Fibroblast of lung (primary cell): ENCODE measurements at regions not wholly inside any gene's neighbourhood (a gene's known extent, or its start where the extent isn't known, plus 50 kb on each side); places are given as distances from the start of the nearest gene placed in this dataset.

Source experiments
- DNase-seq, 2 donors: peaks; one replicate each; pipeline versions ENCODE4 v3.0.0 to v3.0.0-alpha.2; 2010; ENCODE audit warnings: low read depth in 2 of 2
- H2AFZ ChIP-seq: 2 replicates; pipeline ENCODE4 v1.5.1; 2012; ENCODE audit warnings: low read length, control low read depth, inconsistent platforms
- H3K27ac ChIP-seq: 2 replicates; pipeline ENCODE4 v1.5.1; 2011; ENCODE audit warnings: low read length, control low read depth; ENCODE audit not compliant: insufficient read depth
- H3K27me3 ChIP-seq: 2 replicates; pipeline ENCODE4 v1.5.1; 2011; ENCODE audit warnings: mild to moderate bottlenecking, low read length; ENCODE audit not compliant: control insufficient read depth, insufficient read depth
- H3K36me3 ChIP-seq: 2 replicates; pipeline ENCODE4 v1.5.1; 2011; ENCODE audit warnings: low read length; ENCODE audit not compliant: control insufficient read depth, insufficient read depth
- H3K4me1 ChIP-seq: 2 replicates; pipeline ENCODE4 v1.5.1; 2011; ENCODE audit warnings: low read length; ENCODE audit not compliant: control insufficient read depth, insufficient read depth; ENCODE audit errors: extremely low read depth
- H3K4me2 ChIP-seq: 2 replicates; pipeline ENCODE4 v1.5.1; 2011; ENCODE audit warnings: low read length, control low read depth; ENCODE audit not compliant: insufficient read depth; ENCODE audit errors: extremely low read depth
- H3K4me3 ChIP-seq, 4 experiments: fragments of 200-600 bp in 1 of 4; sonication (generic) in 1 of 4; replicated peaks in 1 of 4; 2 replicates each; pipeline ENCODE4 v1.5.1; 2011 to 2016; ENCODE audit warnings: low read length in 4 of 4, low read depth in 3 of 4, mild to moderate bottlenecking in 3 of 4, control low read depth in 2 of 4, inconsistent platforms in 1 of 4, mixed read lengths in 1 of 4; ENCODE audit not compliant: insufficient read depth in 1 of 4; ENCODE audit errors: control extremely low read depth in 1 of 4
- H3K79me2 ChIP-seq: 2 replicates; pipeline ENCODE4 v1.5.1; 2012; ENCODE audit warnings: mild to moderate bottlenecking, low read length, inconsistent platforms; ENCODE audit not compliant: control insufficient read depth, insufficient read depth
- H3K9ac ChIP-seq: 2 replicates; pipeline ENCODE4 v1.5.1; 2011; ENCODE audit warnings: mild to moderate bottlenecking, low read length, control low read depth; ENCODE audit not compliant: insufficient read depth
- H3K9me3 ChIP-seq: 2 replicates; pipeline ENCODE4 v1.5.1; 2012; ENCODE audit warnings: low read depth, low read length; ENCODE audit not compliant: control insufficient read depth, insufficient read depth
- H4K20me1 ChIP-seq: 2 replicates; pipeline ENCODE4 v1.5.1; 2011; ENCODE audit warnings: low read length; ENCODE audit not compliant: control insufficient read depth, insufficient read depth; ENCODE audit errors: extremely low read depth
- CTCF ChIP-seq, 2 donors: IDR thresholded peaks in 1 of 2; conservative IDR thresholded peaks in 1 of 2; 1 replicate in 1 of 2; 2 replicates in 1 of 2; pipeline ENCODE4 v1.5.1; 2011 to 2012; ENCODE audit warnings: low read length in 2 of 2, control low read depth in 1 of 2, inconsistent platforms in 1 of 2, low read depth in 1 of 2, mild to moderate bottlenecking in 1 of 2
- EZH2 ChIP-seq: IDR thresholded peaks from 2 replicates; pipeline ENCODE4 v1.5.1; 2012; ENCODE audit warnings: low read length, control low read depth, mild to moderate bottlenecking; ENCODE audit errors: missing control alignments

- H3K36me3 ChIP-seq = no peaks in the 10 kb centered on the region
- no peaks in the 10 kb centered on the region for H3K9me3 ChIP-seq
- H3K9ac ChIP-seq = no peak overlapping the region
- H3K4me3 ChIP-seq = no peak overlapping the region
- no peak overlapping the region for H3K27ac ChIP-seq
- H3K4me2 ChIP-seq = no peak overlapping the region
- no peaks in the 10 kb centered on the region for H3K27me3 ChIP-seq
- H2AFZ ChIP-seq = no peak overlapping the region
- no peak for TF ChIP-seq CTCF (conservative IDR thresholded peaks at IDR 0.05 in 1 of 2, IDR thresholded peaks at IDR 0.05 in 1 of 2; ENCODE audit: low read depth in 1 of 2, low read length in 2 of 2)
- TF ChIP-seq EZH2 = no peak
- H4K20me1 ChIP-seq = no peaks in the 10 kb centered on the region
- DNase-seq = no peak
- no peaks in the 10 kb centered on the region for H3K79me2 ChIP-seq
- no peaks in the 10 kb centered on the region for H3K4me1 ChIP-seq
Measured at GRCh38 chrX:122934131-122934530, 249.9 kb upstream of the GRIA3 start.

GRCh38 chrX:122940199-122940598, 243.9 kb upstream of the GRIA3 start:
- TF ChIP-seq EZH2 (no peak), CTCF (conservative IDR thresholded peaks at IDR 0.05 in 1 of 2, IDR thresholded peaks at IDR 0.05 in 1 of 2; ENCODE audit: low read depth in 1 of 2, low read length in 2 of 2) (no peak)
- no peaks in the 10 kb centered on the region for H3K4me1 ChIP-seq
- H3K36me3 ChIP-seq = no peaks in the 10 kb centered on the region
- H3K27me3 ChIP-seq = no peaks in the 10 kb centered on the region
- no peak overlapping the region for H3K27ac ChIP-seq
- no peaks in the 10 kb centered on the region for H3K79me2 ChIP-seq
- H4K20me1 ChIP-seq = no peaks in the 10 kb centered on the region
- H3K9me3 ChIP-seq = no peaks in the 10 kb centered on the region
- no peak overlapping the region for H2AFZ ChIP-seq
- no peak overlapping the region for H3K4me2 ChIP-seq
- H3K9ac ChIP-seq = no peak overlapping the region
- no peak overlapping the region for H3K4me3 ChIP-seq
- DNase-seq = no peak

- H3K36me3 ChIP-seq = no peaks in the 10 kb centered on the region
- H3K4me1 ChIP-seq = no peaks in the 10 kb centered on the region
- no peaks in the 10 kb centered on the region for H4K20me1 ChIP-seq
- H2AFZ ChIP-seq = no peak overlapping the region
- no peaks in the 10 kb centered on the region for H3K79me2 ChIP-seq
- DNase-seq = no peak
- no peaks in the 10 kb centered on the region for H3K9me3 ChIP-seq
- H3K9ac ChIP-seq = no peak overlapping the region
- no peaks in the 10 kb centered on the region for H3K27me3 ChIP-seq
- no peak overlapping the region for H3K27ac ChIP-seq
- no peak for TF ChIP-seq EZH2
- no peak for TF ChIP-seq CTCF (conservative IDR thresholded peaks at IDR 0.05 in 1 of 2, IDR thresholded peaks at IDR 0.05 in 1 of 2; ENCODE audit: low read depth in 1 of 2, low read length in 2 of 2)
- no peak overlapping the region for H3K4me2 ChIP-seq
- H3K4me3 ChIP-seq = no peak overlapping the region
Measured at GRCh38 chrX:122941806-122942205, 242.3 kb upstream of the GRIA3 start.
